SK-N-MC (cell line): ENCODE measurements at regions not wholly inside any gene's neighbourhood (a gene's known extent, or its start where the extent isn't known, plus 50 kb on each side); places are given as distances from the start of the nearest gene placed in this dataset.

Source experiments
- EZH2 ChIP-seq: fragments of 200-600 bp; sonication (generic); IDR thresholded peaks from one replicate; pipeline ENCODE4 v1.6.1; 2017; ENCODE audit warnings: antibody characterized with exemption
- FOXP2 ChIP-seq: optimal IDR thresholded peaks from 2 replicates; pipeline ENCODE3; 2011; ENCODE audit warnings: mild to moderate bottlenecking, moderate library complexity; ENCODE audit not compliant: insufficient read depth; ENCODE audit errors: extremely low read length, control extremely low read depth
- POLR2AphosphoS5 ChIP-seq: IDR thresholded peaks from 2 replicates; pipeline ENCODE4 v1.6.1; 2012; ENCODE audit warnings: mild to moderate bottlenecking, low read depth, low read length, borderline replicate concordance

DNA sequence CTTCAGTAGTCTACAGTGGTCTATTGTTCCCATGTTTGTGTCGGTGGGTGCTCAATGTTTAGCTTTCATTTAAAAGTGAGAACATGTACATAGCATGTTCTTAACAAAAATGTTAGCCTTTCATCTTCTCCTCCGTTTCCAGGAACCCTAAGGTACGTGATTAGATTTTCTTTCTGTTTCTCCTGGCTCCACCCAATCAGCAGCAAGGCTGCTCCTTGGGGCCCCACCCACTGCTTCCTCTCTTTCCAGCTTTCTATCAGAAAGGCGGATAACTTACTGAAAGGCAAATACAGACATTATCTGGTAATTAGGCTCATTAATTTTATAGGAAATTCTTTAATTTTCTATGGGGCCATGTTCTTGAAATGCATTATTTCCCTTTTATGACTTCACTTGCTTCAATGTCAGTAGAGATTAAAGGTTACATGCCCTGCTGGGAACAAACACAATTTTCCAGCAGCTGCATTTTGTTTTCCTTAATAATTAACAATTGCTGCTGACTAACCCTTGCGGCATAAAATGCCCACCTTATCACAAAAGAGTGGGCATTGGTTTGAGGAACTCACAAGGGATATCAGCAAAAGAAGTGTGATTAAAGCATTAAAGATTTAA is 324.9 kb upstream of the SNX7 start:
- TF ChIP-seq EZH2 (no peak), POLR2AphosphoS5 (no peak), FOXP2 (no peak)
